ENCODE measurements at regions not wholly inside any gene's neighbourhood (a gene's known extent, or its start where the extent isn't known, plus 50 kb on each side); places are given as distances from the start of the nearest gene placed in this dataset.
"Not testable (repeated sequence)": the region's sequence is repeated elsewhere in the genome, so short reads cannot be mapped to it uniquely, and the experiment has no call there.

DNA sequence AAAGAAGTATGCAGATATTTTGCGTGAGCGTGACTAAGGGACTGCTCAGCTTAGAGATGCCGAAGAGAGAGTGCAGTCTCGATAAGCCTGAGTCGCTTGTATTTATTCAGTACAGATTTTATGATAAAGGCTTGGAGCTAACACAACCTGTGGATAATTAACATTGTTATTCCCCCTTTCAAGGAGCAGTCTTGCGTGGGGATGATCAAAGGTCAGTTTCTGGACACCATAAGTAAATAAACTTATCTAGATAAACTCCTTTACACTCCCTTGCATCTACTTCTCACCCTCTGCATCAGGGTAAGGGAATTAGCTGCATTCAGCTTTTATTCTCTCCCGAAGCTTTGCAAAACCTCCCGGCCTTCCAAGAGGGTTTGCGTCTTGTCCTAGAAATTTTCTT lies 357.8 kb upstream of the ST8SIA4 start:
- Mint-ChIP-seq H3K4me3 (no peak overlapping the region), H3K27ac (no peak overlapping the region), H3K9me3 (peaks cover 0 to 11% (median 4%) of the 10 kb centered on the region in 11 donors), H3K36me3 (no peaks in the 10 kb centered on the region), H3K27me3 (peaks cover 0 to 8% (median 3%) of the 10 kb centered on the region in 5 donors), H3K4me1 (no peaks in the 10 kb centered on the region)
- ATAC-seq, result no peak
- H3K9me3 ChIP-seq (ENCODE audit: control insufficient read depth in 2 of 3, low read length in 3 of 3), result no peaks in the 10 kb centered on the region
- H3K27me3 ChIP-seq (ENCODE audit: control insufficient read depth in 2 of 2, insufficient read depth in 2 of 2, low read length in 2 of 2), result no peaks in the 10 kb centered on the region
- CTCF ChIA-PET, result no interaction called here
- H3K4me1 ChIP-seq (ENCODE audit: control insufficient read depth in 2 of 2, insufficient read depth in 2 of 2, low read length in 2 of 2), result no peaks in the 10 kb centered on the region
- POLR2A ChIA-PET, result no interaction called here
- H3K36me3 ChIP-seq (ENCODE audit: control insufficient read depth in 2 of 3, insufficient read depth in 3 of 3, low read length in 3 of 3), result no peaks in the 10 kb centered on the region
- intact Hi-C loops (cut with micrococcal nuclease), result no loop called here
- H3K27ac ChIP-seq (ENCODE audit: low read depth, low read length), result no peak overlapping the region
- no peak for DNase-seq
- H3K4me3 ChIP-seq (ENCODE audit: low read length), result no peak overlapping the region

GRCh38 chr5:101253096-101253495 lies 350.0 kb upstream of the ST8SIA4 start:
- Histone ChIP-seq H3K27ac (ENCODE audit: low read depth, low read length) (no peak overlapping the region), H3K9me3 (ENCODE audit: control insufficient read depth in 2 of 3, low read length in 3 of 3) (no peaks in the 10 kb centered on the region), H3K4me1 (ENCODE audit: control insufficient read depth in 2 of 2, insufficient read depth in 2 of 2, low read length in 2 of 2) (no peaks in the 10 kb centered on the region), H3K4me3 (ENCODE audit: low read length) (no peak overlapping the region), H3K27me3 (ENCODE audit: control insufficient read depth in 2 of 2, insufficient read depth in 2 of 2, low read length in 2 of 2) (no peaks in the 10 kb centered on the region), H3K36me3 (ENCODE audit: control insufficient read depth in 2 of 3, insufficient read depth in 3 of 3, low read length in 3 of 3) (no peaks in the 10 kb centered on the region)
- no peaks in the 10 kb centered on the region for H3K4me1 Mint-ChIP-seq
- no peak for DNase-seq
- POLR2A ChIA-PET, result no interaction called here
- H3K9me3 Mint-ChIP-seq, result peaks cover 0 to 5% (median under 1%) of the 10 kb centered on the region in 11 donors
- ATAC-seq, result no peak
- CTCF ChIA-PET, result no interaction called here
- no peak overlapping the region for H3K27ac Mint-ChIP-seq
- no peaks in the 10 kb centered on the region for H3K36me3 Mint-ChIP-seq
- no peak overlapping the region for H3K4me3 Mint-ChIP-seq
- H3K27me3 Mint-ChIP-seq, result peaks cover 0 to 10% (median 0%) of the 10 kb centered on the region in 5 donors
- intact Hi-C loops (cut with micrococcal nuclease), result no loop called here

- Mint-ChIP-seq H3K4me1 (no peaks in the 10 kb centered on the region), H3K36me3 (no peaks in the 10 kb centered on the region), H3K9me3 (peaks cover 0 to 32% (median 7%) of the 10 kb centered on the region in 11 donors), H3K27me3 (peaks cover 0 to 15% (median 4%) of the 10 kb centered on the region in 5 donors), H3K4me3 (no peak overlapping the region), H3K27ac (no peak overlapping the region)
- H3K27ac ChIP-seq (ENCODE audit: low read depth, low read length), result no peak overlapping the region
- ChIA-PET CTCF (no interaction called here), POLR2A (no interaction called here)
- intact Hi-C loops (cut with micrococcal nuclease), result no loop called here
- H3K27me3 ChIP-seq (ENCODE audit: control insufficient read depth in 2 of 2, insufficient read depth in 2 of 2, low read length in 2 of 2), result no peaks in the 10 kb centered on the region
- no peaks in the 10 kb centered on the region for H3K36me3 ChIP-seq (ENCODE audit: control insufficient read depth in 2 of 3, insufficient read depth in 3 of 3, low read length in 3 of 3)
- DNase-seq, result no peak
- no peak for ATAC-seq
- no peak overlapping the region for H3K4me3 ChIP-seq (ENCODE audit: low read length)
- H3K9me3 ChIP-seq (ENCODE audit: control insufficient read depth in 2 of 3, low read length in 3 of 3), result no peaks in the 10 kb centered on the region
- no peaks in the 10 kb centered on the region for H3K4me1 ChIP-seq (ENCODE audit: control insufficient read depth in 2 of 2, insufficient read depth in 2 of 2, low read length in 2 of 2)
Observed at GRCh38 chr5:101244621-101245020, 341.5 kb upstream of the ST8SIA4 start.

- Histone ChIP-seq H3K27me3 (ENCODE audit: control insufficient read depth in 2 of 2, insufficient read depth in 2 of 2, low read length in 2 of 2) (no peaks in the 10 kb centered on the region), H3K4me3 (ENCODE audit: low read length) (no peak overlapping the region), H3K4me1 (ENCODE audit: control insufficient read depth in 2 of 2, insufficient read depth in 2 of 2, low read length in 2 of 2) (no peaks in the 10 kb centered on the region), H3K36me3 (ENCODE audit: control insufficient read depth in 2 of 3, insufficient read depth in 3 of 3, low read length in 3 of 3) (no peaks in the 10 kb centered on the region), H3K27ac (ENCODE audit: low read depth, low read length) (no peak overlapping the region), H3K9me3 (ENCODE audit: control insufficient read depth in 2 of 3, low read length in 3 of 3) (no peaks in the 10 kb centered on the region)
- ATAC-seq, result no peak
- Mint-ChIP-seq H3K27me3 (peaks cover 0 to 5% (median 0%) of the 10 kb centered on the region in 5 donors), H3K36me3 (no peaks in the 10 kb centered on the region), H3K9me3 (peaks cover 0 to 4% (median 0%) of the 10 kb centered on the region in 11 donors), H3K4me1 (no peaks in the 10 kb centered on the region), H3K27ac (no peak overlapping the region), H3K4me3 (no peak overlapping the region)
- intact Hi-C loops (cut with micrococcal nuclease), result no loop called here
- ChIA-PET CTCF (no interaction called here), POLR2A (no interaction called here)
- DNase-seq, result no peak
Observed at GRCh38 chr5:101212942-101213514, 309.9 kb upstream of the ST8SIA4 start.

- POLR2A ChIA-PET, result no interaction called here
Observed at GRCh38 chr5:101206534-101206933, 303.5 kb upstream of the ST8SIA4 start.

DNA sequence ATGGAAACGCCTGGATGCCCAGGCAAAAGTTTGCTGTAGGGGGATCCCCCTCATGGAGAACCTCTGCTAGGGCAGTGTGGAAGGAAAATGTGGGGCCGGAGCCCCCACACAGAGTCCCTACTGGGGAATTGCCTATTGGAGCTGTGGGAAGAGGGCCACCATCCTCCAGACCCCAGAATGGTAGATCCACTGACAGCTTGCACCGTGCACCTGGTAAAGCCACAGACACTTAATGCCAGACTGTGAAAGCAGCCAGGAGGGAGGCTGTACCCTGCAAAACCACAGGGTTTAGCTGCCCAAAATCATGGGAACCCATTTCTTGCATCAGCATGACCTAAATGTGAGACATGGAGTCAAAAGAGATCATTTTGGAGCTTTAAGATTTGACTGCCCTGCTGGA lies 302.0 kb upstream of the ST8SIA4 start:
- CTCF ChIA-PET; H3K4me1 ChIP-seq (ENCODE audit: control insufficient read depth in 2 of 2, insufficient read depth in 2 of 2, low read length in 2 of 2); DNase-seq; H3K27me3 ChIP-seq (ENCODE audit: control insufficient read depth in 2 of 2, insufficient read depth in 2 of 2, low read length in 2 of 2); H3K4me1 Mint-ChIP-seq; ATAC-seq; POLR2A ChIA-PET; H3K4me3 Mint-ChIP-seq; H3K27ac ChIP-seq (ENCODE audit: low read depth, low read length); intact Hi-C loops (cut with micrococcal nuclease); H3K9me3 ChIP-seq (ENCODE audit: control insufficient read depth in 2 of 3, low read length in 3 of 3); H3K36me3 Mint-ChIP-seq; H3K27ac Mint-ChIP-seq; H3K4me3 ChIP-seq (ENCODE audit: low read length); H3K36me3 ChIP-seq (ENCODE audit: control insufficient read depth in 2 of 3, insufficient read depth in 3 of 3, low read length in 3 of 3); H3K9me3 Mint-ChIP-seq: not testable (repeated sequence)
- H3K27me3 Mint-ChIP-seq, result peaks cover 0 to 12% (median 3%) of the 10 kb centered on the region in 5 donors

More at GRCh38 chr5:101206534-101206933, 303.5 kb upstream of the ST8SIA4 start:
- Mint-ChIP-seq H3K27me3 (peaks cover 0 to 12% (median 3%) of the 10 kb centered on the region in 5 donors), H3K4me3 (no peak overlapping the region), H3K4me1 (peaks cover 0 to 2% (median 0%) of the 10 kb centered on the region in 7 donors), H3K9me3 (peaks cover 0 to 4% (median 0%) of the 10 kb centered on the region in 11 donors), H3K27ac (no peak overlapping the region), H3K36me3 (no peaks in the 10 kb centered on the region)
- H3K36me3 ChIP-seq (ENCODE audit: control insufficient read depth in 2 of 3, insufficient read depth in 3 of 3, low read length in 3 of 3), result no peaks in the 10 kb centered on the region
- no peak for ATAC-seq
- H3K9me3 ChIP-seq (ENCODE audit: control insufficient read depth in 2 of 3, low read length in 3 of 3), result no peaks in the 10 kb centered on the region
- H3K27ac ChIP-seq (ENCODE audit: low read depth, low read length), result no peak overlapping the region
- CTCF ChIA-PET, result no interaction called here
- no peaks in the 10 kb centered on the region for H3K4me1 ChIP-seq (ENCODE audit: control insufficient read depth in 2 of 2, insufficient read depth in 2 of 2, low read length in 2 of 2)
- H3K4me3 ChIP-seq (ENCODE audit: low read length), result no peak overlapping the region
- intact Hi-C loops (cut with micrococcal nuclease), result no loop called here
- no peak for DNase-seq
- H3K27me3 ChIP-seq (ENCODE audit: control insufficient read depth in 2 of 2, insufficient read depth in 2 of 2, low read length in 2 of 2), result no peaks in the 10 kb centered on the region

- H3K4me3 Mint-ChIP-seq; H3K9me3 Mint-ChIP-seq; POLR2A ChIA-PET; H3K27ac ChIP-seq (ENCODE audit: low read depth, low read length); H3K4me1 Mint-ChIP-seq; H3K27me3 Mint-ChIP-seq; ATAC-seq; H3K4me3 ChIP-seq (ENCODE audit: low read length); H3K27me3 ChIP-seq (ENCODE audit: control insufficient read depth in 2 of 2, insufficient read depth in 2 of 2, low read length in 2 of 2); DNase-seq; CTCF ChIA-PET; H3K36me3 Mint-ChIP-seq; H3K4me1 ChIP-seq (ENCODE audit: control insufficient read depth in 2 of 2, insufficient read depth in 2 of 2, low read length in 2 of 2); H3K36me3 ChIP-seq (ENCODE audit: control insufficient read depth in 2 of 3, insufficient read depth in 3 of 3, low read length in 3 of 3); H3K27ac Mint-ChIP-seq; intact Hi-C loops (cut with micrococcal nuclease); H3K9me3 ChIP-seq (ENCODE audit: control insufficient read depth in 2 of 3, low read length in 3 of 3): not testable (repeated sequence)
Observed at GRCh38 chr5:101180365-101180764, 277.3 kb upstream of the ST8SIA4 start.

Data from naive thymus-derived CD4-positive, alpha-beta T cell (primary cell).